ENCODE measurements at regions not wholly inside any gene's neighbourhood (a gene's known extent, or its start where the extent isn't known, plus 50 kb on each side); places are given as distances from the start of the nearest gene placed in this dataset.

DNA sequence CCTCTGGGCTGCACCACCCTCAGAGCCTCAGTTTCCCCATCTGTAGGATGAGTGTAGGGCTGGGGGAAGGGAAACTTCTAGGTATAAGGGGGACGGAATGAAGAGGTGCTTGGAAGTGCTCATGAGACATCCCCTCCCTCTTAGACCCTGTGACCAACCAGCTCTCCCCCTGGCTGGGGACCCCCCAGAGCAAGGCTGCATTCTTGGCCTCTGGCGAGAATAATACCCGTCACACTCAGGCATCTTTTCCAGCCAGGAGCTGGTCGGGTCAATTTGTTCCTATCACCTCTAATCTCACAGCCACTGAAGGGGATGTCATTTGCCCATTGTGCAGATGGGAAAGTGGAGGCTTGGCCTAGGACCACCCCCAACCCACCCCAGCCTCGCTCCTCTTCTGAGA lies 443.0 kb downstream of the PTPRU start:
- TF ChIP-seq GATA2 (IDR thresholded peaks at IDR 0.05; ENCODE audit: low read depth, low read length) (no peak), GATA3 (IDR thresholded peaks at IDR 0.05; ENCODE audit: low read depth, low read length) (no peak)

All from SH-SY5Y (cell line).